Left ventricle myocardium inferior (tissue), 1 donor: ENCODE measurements at regions not wholly inside any gene's neighbourhood (a gene's known extent, or its start where the extent isn't known, plus 50 kb on each side); places are given as distances from the start of the nearest gene placed in this dataset.

Experiments
- DNase-seq: peaks from one replicate; pipeline ENCODE4 v3.0.0-alpha.2; 2020
- H3K27ac ChIP-seq: fragments of 200-600 bp; replicated peaks from 2 replicates; pipeline ENCODE4 v1.8.0; 2021
- H3K27me3 ChIP-seq: fragments of 200-600 bp; 2 replicates; pipeline ENCODE4 v1.8.0; 2021; ENCODE audit warnings: low read depth
- H3K36me3 ChIP-seq: fragments of 200-600 bp; 2 replicates; pipeline ENCODE4 v1.8.0; 2021
- H3K4me1 ChIP-seq: fragments of 200-600 bp; 2 replicates; pipeline ENCODE4 v1.8.0; 2021
- H3K4me3 ChIP-seq: fragments of 200-600 bp; 2 replicates; pipeline ENCODE4 v1.8.0; 2021; ENCODE audit warnings: mild to moderate bottlenecking, moderate library complexity
- H3K9me3 ChIP-seq: fragments of 200-600 bp; replicated peaks from 2 replicates; pipeline ENCODE4 v1.8.0; 2021
- intact Hi-C: fragments of 100-400 bp; cut with micrococcal nuclease; formaldehyde crosslinking; loops from one replicate; pipeline ENCODE4 v1.11.0; 2022
- TF ChIP-seq, protein P1 (sequence below): fragments of 200-600 bp; IDR thresholded peaks from 2 replicates; pipeline ENCODE4 v1.8.0; 2021; ENCODE audit warnings: antibody characterized with exemption, mild to moderate bottlenecking, borderline replicate concordance
- donor health status: DM: no; HTN: yes; CAD: no; lungs with severe emphysema.

DNA sequence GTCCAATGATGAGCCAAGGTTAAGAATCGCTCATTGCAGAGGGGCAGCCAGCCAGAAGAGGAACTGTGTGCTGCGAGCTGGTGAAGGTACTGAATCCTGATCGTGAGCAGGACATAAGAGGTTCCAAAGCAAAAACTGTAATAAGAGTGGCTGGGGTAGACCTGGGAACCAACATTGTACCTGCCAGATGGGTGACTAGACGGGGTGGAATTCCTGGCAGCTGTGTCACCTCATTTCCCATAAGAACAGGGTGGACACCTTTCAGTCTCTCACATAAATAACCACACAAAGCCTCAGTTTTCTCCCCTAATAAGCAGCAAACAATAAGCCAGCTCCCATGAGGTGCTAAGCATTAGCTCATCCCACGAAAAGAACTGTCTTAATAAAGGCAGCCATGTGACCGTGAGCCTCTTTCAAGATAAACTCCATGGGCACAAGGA is 290.3 kb downstream of the SOX9 start:
- TF ChIP-seq, protein P1, sequence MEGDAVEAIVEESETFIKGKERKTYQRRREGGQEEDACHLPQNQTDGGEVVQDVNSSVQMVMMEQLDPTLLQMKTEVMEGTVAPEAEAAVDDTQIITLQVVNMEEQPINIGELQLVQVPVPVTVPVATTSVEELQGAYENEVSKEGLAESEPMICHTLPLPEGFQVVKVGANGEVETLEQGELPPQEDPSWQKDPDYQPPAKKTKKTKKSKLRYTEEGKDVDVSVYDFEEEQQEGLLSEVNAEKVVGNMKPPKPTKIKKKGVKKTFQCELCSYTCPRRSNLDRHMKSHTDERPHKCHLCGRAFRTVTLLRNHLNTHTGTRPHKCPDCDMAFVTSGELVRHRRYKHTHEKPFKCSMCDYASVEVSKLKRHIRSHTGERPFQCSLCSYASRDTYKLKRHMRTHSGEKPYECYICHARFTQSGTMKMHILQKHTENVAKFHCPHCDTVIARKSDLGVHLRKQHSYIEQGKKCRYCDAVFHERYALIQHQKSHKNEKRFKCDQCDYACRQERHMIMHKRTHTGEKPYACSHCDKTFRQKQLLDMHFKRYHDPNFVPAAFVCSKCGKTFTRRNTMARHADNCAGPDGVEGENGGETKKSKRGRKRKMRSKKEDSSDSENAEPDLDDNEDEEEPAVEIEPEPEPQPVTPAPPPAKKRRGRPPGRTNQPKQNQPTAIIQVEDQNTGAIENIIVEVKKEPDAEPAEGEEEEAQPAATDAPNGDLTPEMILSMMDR = no peak

DNA sequence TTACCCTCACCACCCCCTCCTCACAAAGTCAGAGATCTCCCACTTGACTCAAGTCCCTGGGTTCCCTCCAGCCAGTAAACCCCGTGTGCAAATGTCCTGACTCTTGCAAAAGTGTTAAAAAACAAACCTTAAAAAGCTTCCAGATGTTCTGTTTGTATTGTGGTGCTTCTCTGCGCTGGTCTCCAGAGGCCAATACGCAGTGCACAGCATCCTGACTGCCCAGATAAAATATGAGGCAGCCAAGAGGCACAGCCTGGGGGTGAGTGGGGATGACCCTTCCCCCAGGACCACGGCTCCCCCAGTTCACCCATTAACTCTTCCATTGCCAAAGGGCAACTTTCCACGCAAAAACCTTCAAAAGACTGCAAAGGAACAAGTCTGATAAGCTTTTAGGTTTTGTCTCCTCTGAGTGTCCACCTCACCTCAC is 291.8 kb downstream of the SOX9 start:
- H3K36me3 ChIP-seq = no peaks in the 10 kb centered on the region
- H3K9me3 ChIP-seq = peaks cover 12% of the 10 kb centered on the region
- TF ChIP-seq, protein P1 = no peak
- peaks cover 9% of the 10 kb centered on the region for H3K4me1 ChIP-seq
- no peak overlapping the region for H3K27ac ChIP-seq
- intact Hi-C loops = no loop called here
- peak; percentile 29 for DNase-seq
- H3K27me3 ChIP-seq = peaks cover 56% of the 10 kb centered on the region
- no peak overlapping the region for H3K4me3 ChIP-seq

More for the DNA sequence above, 290.3 kb downstream of the SOX9 start:
- Histone ChIP-seq H3K27me3 (peaks cover 50% of the 10 kb centered on the region), H3K9me3 (no peaks in the 10 kb centered on the region), H3K4me3 (no peak overlapping the region), H3K36me3 (no peaks in the 10 kb centered on the region), H3K27ac (no peak overlapping the region), H3K4me1 (peaks cover 16% of the 10 kb centered on the region)
- intact Hi-C loops = no loop called here
- no peak for DNase-seq

DNA sequence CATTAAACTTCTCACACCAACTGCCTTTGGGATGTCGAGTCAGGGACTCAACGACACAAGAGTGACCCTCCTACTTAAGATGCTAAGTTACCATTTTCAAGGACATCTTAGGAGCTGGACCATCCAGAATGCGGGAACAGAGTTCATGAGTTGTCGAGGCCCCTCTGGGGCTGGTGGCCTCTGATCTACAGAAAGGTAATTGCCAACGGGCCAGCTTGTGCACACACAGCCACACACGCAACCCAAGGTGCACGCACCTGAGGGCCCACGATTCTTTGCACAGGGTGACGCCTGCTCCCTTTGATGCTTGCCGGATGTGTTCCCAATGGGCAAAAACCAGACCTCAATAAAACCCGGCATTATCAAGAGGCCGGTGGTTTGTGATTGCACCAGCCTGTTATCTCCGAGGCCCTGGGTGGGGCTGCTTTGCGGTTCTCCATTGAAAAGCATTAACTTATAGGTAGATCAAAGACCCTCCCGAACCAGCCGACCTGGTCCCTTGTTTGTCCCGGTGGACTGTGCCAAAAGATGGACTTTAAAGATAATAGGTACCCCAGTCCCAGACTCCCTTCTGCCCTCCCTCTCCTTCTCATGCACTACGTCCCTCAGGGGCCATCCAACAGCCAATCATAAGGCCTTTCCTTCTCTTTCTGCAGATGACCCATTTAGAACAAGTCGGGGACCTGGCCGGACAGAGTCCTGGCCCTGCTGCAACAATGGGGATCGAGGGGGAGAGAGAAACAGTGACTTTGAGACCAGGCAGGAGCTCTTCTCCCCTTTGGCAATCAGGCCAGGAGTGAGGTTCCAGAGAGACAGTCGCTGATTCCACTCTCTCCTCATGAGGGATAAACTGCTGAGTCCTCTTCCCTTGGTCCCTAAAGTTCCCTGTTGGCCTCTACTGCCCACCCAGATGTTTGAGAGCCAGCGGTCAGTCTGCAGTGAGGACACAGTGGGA is 292.5 kb downstream of the SOX9 start:
- peaks cover 4% of the 10 kb centered on the region for H3K4me1 ChIP-seq
- DNase-seq = no peak
- peaks cover 19% of the 10 kb centered on the region for H3K9me3 ChIP-seq
- no peak overlapping the region for H3K27ac ChIP-seq
- H3K27me3 ChIP-seq = peaks cover 59% of the 10 kb centered on the region
- no peaks in the 10 kb centered on the region for H3K36me3 ChIP-seq
- no peak overlapping the region for H3K4me3 ChIP-seq
- TF ChIP-seq, protein P1 = no peak
- intact Hi-C loops = no loop called here

DNA sequence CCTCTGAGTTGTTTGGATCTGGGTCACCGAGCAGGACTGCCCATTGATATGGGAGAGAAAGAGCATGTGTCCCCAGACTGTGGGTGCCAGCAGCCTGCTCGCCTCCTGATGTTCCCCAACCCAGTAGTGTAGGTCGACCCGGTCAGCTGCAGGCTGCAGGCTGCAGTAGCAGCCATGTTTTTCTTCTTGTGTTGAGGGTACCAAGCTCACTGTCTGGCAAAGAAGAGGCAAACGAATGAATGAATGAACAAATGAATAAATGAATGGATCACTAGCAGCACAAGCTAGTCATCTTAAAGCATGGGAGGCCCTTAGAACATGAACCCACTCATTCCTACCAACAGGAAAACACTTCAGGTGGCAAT is 293.2 kb downstream of the SOX9 start:
- DNase-seq = no peak
- intact Hi-C loops = no loop called here
- H3K36me3 ChIP-seq = no peaks in the 10 kb centered on the region
- peaks cover 25% of the 10 kb centered on the region for H3K9me3 ChIP-seq
- no peak overlapping the region for H3K4me3 ChIP-seq
- TF ChIP-seq, protein P1 = no peak
- peaks cover 4% of the 10 kb centered on the region for H3K4me1 ChIP-seq
- peaks cover 59% of the 10 kb centered on the region for H3K27me3 ChIP-seq
- H3K27ac ChIP-seq = no peak overlapping the region

DNA sequence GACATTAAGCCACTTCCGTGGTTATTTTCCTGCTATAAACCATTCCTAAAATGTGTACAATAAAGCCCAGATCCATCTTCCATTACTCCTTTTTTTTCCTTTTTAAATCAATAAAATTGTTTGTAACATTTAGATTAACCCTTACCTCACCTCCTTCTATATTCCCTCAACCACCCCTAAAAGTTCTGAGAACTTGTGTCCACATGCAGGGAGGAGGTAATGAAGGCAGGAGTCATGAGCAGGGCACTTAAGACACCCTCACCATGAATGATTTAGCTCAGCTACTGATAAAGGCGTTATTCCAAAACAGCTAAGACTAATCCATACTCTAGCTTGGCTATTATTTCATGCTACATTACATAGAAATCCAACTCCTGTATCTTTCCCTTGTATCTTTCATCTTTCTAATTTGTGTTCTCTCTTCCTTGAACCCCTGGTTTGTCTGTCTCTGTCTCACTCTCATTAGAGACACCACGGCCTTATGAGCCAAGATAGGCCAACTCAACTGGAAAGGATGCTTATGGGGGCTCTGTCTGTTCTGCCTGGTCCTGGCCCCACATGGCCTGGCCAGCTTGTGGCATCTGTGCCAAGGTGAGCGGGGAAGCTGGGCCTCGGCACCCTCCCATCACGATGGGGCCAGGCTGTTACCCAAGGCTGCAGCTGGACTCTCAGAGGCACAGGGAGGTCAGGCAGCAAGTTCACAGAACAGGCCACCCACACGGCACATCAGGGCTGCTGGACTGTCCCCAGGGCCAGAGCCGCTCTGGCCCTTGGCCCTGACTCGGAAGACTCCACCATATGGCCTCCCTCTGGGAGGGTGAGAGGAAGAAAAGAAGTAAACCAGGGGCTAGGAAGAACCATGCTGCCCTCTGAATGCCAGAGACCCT is 294.4 kb downstream of the SOX9 start:
- peaks cover 4% of the 10 kb centered on the region for H3K4me1 ChIP-seq
- peaks cover 28% of the 10 kb centered on the region for H3K9me3 ChIP-seq
- peaks cover 61% of the 10 kb centered on the region for H3K27me3 ChIP-seq
- H3K27ac ChIP-seq = no peak overlapping the region
- no peak for DNase-seq
- H3K36me3 ChIP-seq = no peaks in the 10 kb centered on the region
- intact Hi-C loops = no loop called here
- TF ChIP-seq, protein P1 = no peak
- H3K4me3 ChIP-seq = no peak overlapping the region
